Activated naive CD4-positive, alpha-beta T cell treated with anti-CD3 and anti-CD28 coated beads, Interleukin-2, amount 10 ng/mL, durations not matched to agents 7 days and 5 days (primary cell): ENCODE measurements at regions not wholly inside any gene's neighbourhood (a gene's known extent, or its start where the extent isn't known, plus 50 kb on each side); places are given as distances from the start of the nearest gene placed in this dataset.

Source experiments
- CTCF ChIA-PET: fragments of 350-600 bp; sonication (Branson Sonifier 250); formaldehyde crosslinking; loops from one replicate; lab custom pipeline; 2021; ENCODE audit warnings: antibody characterized with exemption; lab: Charles Lee
- DNase-seq: peaks from one replicate; pipeline ENCODE4 v3.0.0-alpha.2; 2020
- H3K27ac Mint-ChIP-seq: one replicate; pipeline ENCODE4 v1.8.0; 2021; ENCODE audit warnings: mild to moderate bottlenecking, moderate library complexity, mixed read lengths
- H3K27me3 Mint-ChIP-seq: one replicate; pipeline ENCODE4 v1.8.0; 2021; ENCODE audit warnings: mild to moderate bottlenecking, mixed read lengths
- H3K36me3 Mint-ChIP-seq: one replicate; pipeline ENCODE4 v1.8.0; 2021; ENCODE audit warnings: mixed read lengths
- H3K4me1 Mint-ChIP-seq: one replicate; pipeline ENCODE4 v1.8.0; 2021; ENCODE audit warnings: mixed read lengths
- H3K4me3 Mint-ChIP-seq: one replicate; pipeline ENCODE4 v1.8.0; 2021; ENCODE audit warnings: mild to moderate bottlenecking, moderate library complexity, mixed read lengths
- H3K9me3 Mint-ChIP-seq: one replicate; pipeline ENCODE4 v1.8.0; 2021; ENCODE audit warnings: mixed read lengths

DNA sequence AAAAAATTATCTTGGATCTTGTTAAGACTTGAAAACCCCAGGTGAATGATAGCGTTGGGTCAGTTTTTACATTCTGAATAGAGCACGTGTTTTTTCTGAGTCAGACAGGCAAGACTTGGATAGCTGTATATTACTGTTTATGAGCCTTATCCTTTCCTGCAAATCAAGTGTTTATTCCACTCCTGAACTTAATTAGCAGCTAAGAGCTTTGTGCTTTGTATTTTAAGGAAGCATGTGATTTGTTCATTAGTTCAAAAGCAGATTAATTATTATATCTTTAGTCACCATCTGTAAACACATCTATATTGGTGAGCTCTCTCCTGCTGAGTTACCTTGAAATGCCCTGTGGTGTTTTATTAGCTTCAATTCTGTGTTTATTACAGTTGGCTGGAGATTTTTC lies 98.6 kb upstream of the PRPS1L1 start:
- H3K27ac Mint-ChIP-seq, result no peak overlapping the region
- CTCF ChIA-PET, result no interaction called here
- H3K4me3 Mint-ChIP-seq, result no peak overlapping the region
- H3K27me3 Mint-ChIP-seq, result no peaks in the 10 kb centered on the region
- DNase-seq, result no peak
- H3K9me3 Mint-ChIP-seq, result no peaks in the 10 kb centered on the region
- no peaks in the 10 kb centered on the region for H3K36me3 Mint-ChIP-seq
- no peaks in the 10 kb centered on the region for H3K4me1 Mint-ChIP-seq

DNA sequence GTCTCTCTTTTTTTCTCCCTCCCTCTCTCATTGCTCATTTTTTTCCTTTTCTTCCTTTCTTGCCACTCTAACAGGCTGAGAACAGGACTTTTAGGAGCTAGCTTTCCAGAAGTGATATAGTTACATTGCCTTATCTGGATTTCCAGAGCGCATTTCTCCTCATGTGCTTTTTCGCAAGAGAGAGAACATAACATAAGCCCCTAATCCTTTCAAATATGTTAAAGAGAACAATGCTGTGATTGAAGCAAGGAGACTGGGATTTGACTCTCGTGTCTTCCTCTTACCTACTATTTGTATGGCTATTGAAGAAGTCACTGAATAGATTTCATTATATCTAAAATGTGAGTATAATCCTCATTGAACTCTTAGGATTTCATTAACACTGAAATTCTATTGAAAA lies 101.2 kb upstream of the PRPS1L1 start:
- H3K4me3 Mint-ChIP-seq, result no peak overlapping the region
- CTCF ChIA-PET, result no interaction called here
- H3K36me3 Mint-ChIP-seq, result no peaks in the 10 kb centered on the region
- no peak overlapping the region for H3K27ac Mint-ChIP-seq
- no peaks in the 10 kb centered on the region for H3K27me3 Mint-ChIP-seq
- no peaks in the 10 kb centered on the region for H3K9me3 Mint-ChIP-seq
- DNase-seq, result no peak
- no peaks in the 10 kb centered on the region for H3K4me1 Mint-ChIP-seq

DNA sequence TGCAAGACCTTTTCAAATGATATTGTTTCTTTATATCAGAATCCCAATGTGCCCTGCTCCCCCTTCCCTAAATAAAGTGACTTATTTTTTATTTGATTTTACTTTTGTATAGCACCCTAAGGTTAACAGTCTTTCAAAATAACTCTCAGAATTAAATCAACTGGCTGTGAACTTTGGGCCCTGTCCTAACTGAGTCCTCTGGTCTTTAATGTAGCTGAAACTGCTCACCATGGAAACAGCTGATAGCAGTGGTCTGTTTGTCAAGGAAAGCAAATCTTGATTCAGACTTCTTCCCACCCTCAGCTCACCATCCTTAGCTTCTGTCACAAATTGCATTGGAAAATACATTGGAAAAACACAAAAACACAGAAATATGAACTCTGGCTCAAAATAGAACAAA lies 105.2 kb upstream of the PRPS1L1 start:
- Mint-ChIP-seq H3K4me3 (no peak overlapping the region), H3K27me3 (no peaks in the 10 kb centered on the region), H3K27ac (no peak overlapping the region), H3K9me3 (no peaks in the 10 kb centered on the region), H3K36me3 (no peaks in the 10 kb centered on the region), H3K4me1 (no peaks in the 10 kb centered on the region)
- DNase-seq, result no peak
- CTCF ChIA-PET, result interaction anchor here (0.7 kb wide), 1 partner anchor 347 kb away, joined by 3 read pairs; no protein-coding TSS in a partner anchor

DNA sequence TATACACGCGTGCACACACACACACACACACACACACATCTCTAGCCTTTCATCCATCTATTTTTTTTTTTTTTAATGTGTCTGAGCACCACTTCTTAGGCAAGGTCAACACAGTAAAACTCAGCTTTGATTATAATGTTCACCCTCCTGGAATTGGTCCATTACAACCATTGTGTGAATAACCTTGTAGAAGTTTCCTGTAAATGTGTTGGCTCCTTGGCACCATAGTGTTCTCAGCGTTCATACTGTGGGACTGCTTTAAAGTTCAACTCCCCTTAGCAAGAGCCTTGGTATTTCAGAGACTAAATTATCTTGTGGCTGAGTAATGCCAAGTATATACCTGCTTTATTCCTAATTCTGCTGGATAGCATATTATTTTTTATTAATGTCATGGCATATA lies 106.3 kb upstream of the PRPS1L1 start:
- Mint-ChIP-seq H3K27ac (no peak overlapping the region), H3K36me3 (no peaks in the 10 kb centered on the region), H3K27me3 (no peaks in the 10 kb centered on the region), H3K4me1 (no peaks in the 10 kb centered on the region), H3K4me3 (no peak overlapping the region), H3K9me3 (no peaks in the 10 kb centered on the region)
- no peak for DNase-seq
- CTCF ChIA-PET, result no interaction called here

DNA sequence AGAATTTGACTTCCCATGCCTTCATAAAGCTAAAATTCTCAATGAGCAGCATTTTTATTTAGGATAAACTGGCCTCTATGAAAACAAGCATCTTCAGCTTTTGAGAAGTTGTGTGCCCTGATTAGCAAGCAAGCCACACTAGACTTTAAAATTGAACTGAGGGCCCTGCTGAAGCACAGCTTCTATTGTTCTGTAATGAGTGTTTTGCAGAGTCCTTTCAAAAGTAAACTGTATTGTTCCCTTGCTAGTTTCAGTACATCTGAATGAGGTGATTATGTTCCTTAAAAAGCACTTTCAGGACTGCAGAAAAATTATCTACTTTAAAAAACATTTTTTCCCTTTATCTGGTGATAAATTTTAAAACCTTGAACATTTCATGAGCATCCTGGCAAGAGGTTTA lies 113.3 kb upstream of the PRPS1L1 start:
- CTCF ChIA-PET, result no interaction called here
- Mint-ChIP-seq H3K36me3 (no peaks in the 10 kb centered on the region), H3K4me1 (no peaks in the 10 kb centered on the region), H3K4me3 (no peak overlapping the region), H3K27me3 (peaks cover 6% of the 10 kb centered on the region), H3K27ac (no peak overlapping the region), H3K9me3 (no peaks in the 10 kb centered on the region)
- DNase-seq, result no peak

DNA sequence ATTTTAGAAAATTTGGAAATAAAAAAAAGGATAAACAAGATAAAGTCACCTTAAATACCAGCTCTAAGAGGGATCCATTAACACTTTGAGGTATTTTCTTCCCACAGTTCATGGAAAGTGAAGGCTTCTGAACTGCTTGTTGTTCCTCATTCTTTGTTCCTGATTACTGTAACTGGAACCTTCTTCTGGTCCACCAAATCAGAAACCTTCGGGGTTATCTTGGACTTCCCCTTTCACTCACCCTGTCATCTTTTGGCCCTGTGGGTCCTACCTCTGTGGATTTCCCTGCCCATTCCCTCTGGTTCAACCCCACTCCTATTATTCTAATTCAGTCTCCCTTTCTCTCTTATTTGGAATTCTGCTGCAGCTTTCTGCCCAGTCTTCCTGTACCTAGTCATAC lies 116.5 kb upstream of the PRPS1L1 start:
- no peaks in the 10 kb centered on the region for H3K9me3 Mint-ChIP-seq
- DNase-seq, result no peak
- no peak overlapping the region for H3K4me3 Mint-ChIP-seq
- peaks cover 6% of the 10 kb centered on the region for H3K27me3 Mint-ChIP-seq
- no peaks in the 10 kb centered on the region for H3K4me1 Mint-ChIP-seq
- CTCF ChIA-PET, result no interaction called here
- H3K36me3 Mint-ChIP-seq, result no peaks in the 10 kb centered on the region
- H3K27ac Mint-ChIP-seq, result no peak overlapping the region

DNA sequence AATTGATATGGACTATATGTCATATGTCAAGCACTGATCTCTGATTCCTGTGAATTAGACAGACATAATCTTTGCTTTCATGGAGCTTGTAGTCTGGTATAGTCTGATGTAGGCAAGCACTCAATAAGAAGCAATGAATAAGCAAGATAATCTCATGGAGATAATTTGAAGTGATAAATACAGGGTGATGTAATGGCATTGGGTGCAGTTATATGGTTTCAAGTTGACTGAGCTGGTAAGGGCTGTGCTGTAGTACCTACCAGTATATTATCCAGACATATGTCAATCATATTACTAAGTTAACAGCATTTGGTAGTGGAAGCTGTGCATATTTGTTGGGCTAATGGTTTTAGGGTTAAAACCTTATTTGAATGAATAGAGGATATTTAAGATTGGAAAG lies 117.5 kb upstream of the PRPS1L1 start:
- Mint-ChIP-seq H3K9me3 (no peaks in the 10 kb centered on the region), H3K36me3 (no peaks in the 10 kb centered on the region), H3K4me1 (no peaks in the 10 kb centered on the region), H3K27ac (no peak overlapping the region), H3K4me3 (no peak overlapping the region), H3K27me3 (peaks cover 6% of the 10 kb centered on the region)
- no peak for DNase-seq
- CTCF ChIA-PET, result no interaction called here

DNA sequence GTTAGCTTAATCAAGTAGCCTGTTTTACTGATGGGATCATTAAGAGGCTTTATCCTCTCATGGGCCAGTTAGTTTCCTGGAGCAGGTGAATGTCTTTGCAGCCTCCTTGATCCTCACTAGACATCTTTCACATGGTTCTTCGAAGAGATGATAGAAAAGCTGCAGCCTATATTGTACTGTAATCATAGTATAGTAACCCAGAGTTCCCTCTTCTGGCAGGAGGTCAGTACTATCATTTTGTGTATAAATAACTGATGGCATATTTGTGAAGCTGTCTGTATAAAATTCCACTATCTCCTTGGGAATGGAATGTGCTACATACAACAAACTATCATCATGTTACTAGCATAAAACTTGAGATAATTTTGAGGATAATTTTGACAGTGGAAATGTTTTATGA lies 123.8 kb upstream of the PRPS1L1 start:
- Mint-ChIP-seq H3K27ac (no peak overlapping the region), H3K9me3 (no peaks in the 10 kb centered on the region), H3K4me1 (no peaks in the 10 kb centered on the region), H3K36me3 (no peaks in the 10 kb centered on the region), H3K4me3 (no peak overlapping the region), H3K27me3 (no peaks in the 10 kb centered on the region)
- no peak for DNase-seq
- CTCF ChIA-PET, result interaction anchor here (1.8 kb wide), 1 partner anchor 381 kb away, joined by 6 read pairs; no protein-coding TSS in a partner anchor

DNA sequence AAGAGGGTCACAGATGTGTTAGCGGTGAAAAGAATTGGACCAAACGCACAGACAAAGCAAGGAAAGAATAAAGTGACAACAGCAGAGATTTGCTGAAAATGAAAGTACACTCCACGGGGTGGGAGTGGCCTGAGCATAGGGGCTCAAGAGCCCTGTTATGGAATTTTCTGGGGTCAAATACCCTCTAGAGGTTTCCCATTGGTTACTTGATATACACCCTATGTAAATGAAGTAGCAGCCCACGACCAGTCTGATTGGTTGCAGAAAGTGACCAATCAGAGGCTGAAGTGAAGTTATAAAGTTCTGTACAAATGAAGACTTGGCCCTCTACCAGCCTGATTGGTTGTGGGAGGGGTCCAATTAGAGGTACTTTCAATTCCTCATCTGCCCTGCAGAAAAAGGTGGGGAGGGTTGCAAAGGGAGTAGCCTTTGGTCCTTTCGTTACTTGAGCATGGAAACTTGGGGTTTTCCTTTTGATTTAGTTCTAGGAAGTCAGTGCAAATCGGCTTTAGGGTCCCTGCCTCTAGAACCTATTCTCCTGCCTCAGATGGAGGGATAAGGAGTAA lies 125.6 kb upstream of the PRPS1L1 start:
- CTCF ChIA-PET, result no interaction called here
- Mint-ChIP-seq H3K27me3 (no peaks in the 10 kb centered on the region), H3K9me3 (no peaks in the 10 kb centered on the region), H3K27ac (no peak overlapping the region), H3K4me1 (no peaks in the 10 kb centered on the region), H3K4me3 (no peak overlapping the region), H3K36me3 (no peaks in the 10 kb centered on the region)
- no peak for DNase-seq

DNA sequence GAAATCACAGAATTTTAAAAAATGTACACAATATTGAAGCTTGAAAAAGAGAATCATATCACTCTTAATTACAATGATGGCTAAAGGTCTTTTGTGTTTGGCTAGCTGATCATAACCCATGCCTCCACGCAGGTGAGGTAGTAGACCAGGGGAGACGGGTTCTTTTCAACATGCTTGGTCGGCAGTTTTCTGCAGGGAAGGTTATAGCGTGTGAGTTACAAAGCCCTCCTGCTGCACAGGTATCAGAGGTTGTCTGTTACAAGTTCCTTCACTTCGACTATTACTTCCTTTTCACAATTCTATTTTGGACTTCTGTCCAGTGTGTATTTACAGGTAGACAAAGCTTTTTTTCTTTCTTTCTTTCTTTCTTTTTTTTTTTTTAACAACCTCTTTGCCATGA lies 127.1 kb upstream of the PRPS1L1 start:
- Mint-ChIP-seq H3K4me3 (no peak overlapping the region), H3K36me3 (no peaks in the 10 kb centered on the region), H3K9me3 (no peaks in the 10 kb centered on the region), H3K27me3 (no peaks in the 10 kb centered on the region), H3K27ac (no peak overlapping the region), H3K4me1 (no peaks in the 10 kb centered on the region)
- no peak for DNase-seq
- CTCF ChIA-PET, result no interaction called here

DNA sequence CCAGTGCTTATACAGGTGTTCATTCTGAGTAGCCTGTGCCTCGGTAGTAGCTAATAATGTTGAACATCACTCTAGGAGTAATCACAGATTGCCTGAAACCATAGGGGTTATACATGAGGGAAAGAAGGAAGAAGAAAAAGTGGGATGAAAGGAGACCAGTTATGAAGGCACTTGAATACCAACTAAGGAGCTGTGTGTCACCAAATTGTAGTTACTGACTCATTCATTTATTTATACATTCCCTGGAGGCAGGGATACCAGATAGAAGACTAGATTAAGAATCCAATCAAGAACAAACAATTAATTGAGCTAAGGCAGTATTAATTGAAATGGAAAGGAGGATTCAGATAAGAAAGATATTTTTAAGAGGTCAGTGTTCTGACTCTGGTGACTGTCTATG lies 129.6 kb upstream of the PRPS1L1 start:
- Mint-ChIP-seq H3K4me1 (no peaks in the 10 kb centered on the region), H3K27ac (no peak overlapping the region), H3K27me3 (no peaks in the 10 kb centered on the region), H3K4me3 (no peak overlapping the region), H3K36me3 (no peaks in the 10 kb centered on the region), H3K9me3 (no peaks in the 10 kb centered on the region)
- CTCF ChIA-PET, result no interaction called here
- DNase-seq, result no peak

DNA sequence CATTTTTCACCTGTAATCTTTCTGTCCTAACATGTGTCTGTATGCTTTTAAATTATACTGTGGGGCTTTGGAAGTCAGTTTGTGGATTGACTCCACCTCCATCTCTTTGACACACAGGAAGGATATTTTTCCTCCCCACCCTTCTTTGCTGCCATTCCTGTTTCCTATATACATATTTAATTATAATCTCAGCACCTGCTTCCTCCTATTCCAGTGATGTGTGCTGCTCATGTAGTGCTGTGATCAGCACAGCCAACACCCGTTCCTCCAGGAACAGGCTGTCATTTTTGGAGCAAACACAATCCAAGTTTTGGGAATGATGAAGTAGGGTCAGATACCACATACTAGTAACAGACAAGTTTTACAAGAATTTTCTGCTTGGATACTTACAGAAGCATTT lies 135.0 kb upstream of the PRPS1L1 start:
- CTCF ChIA-PET, result no interaction called here

DNA sequence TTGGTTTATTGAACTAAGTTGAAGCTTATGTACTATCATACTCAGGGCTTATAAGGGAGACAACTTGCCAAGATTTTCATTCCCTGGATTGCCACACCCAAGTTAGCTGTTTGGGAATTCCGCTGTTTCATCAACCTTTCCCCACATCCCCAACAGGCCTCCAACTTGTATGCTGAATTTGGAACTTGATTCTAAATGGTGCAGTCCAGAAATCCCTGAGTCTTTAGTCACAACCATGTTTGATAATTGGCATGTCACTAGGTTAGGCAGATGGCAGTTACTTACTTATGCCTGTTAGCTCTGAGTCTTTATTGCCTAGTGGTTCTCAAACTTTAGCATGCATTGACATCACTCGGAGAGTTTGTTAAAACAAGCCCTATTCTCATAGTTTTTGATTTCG lies 135.4 kb upstream of the PRPS1L1 start:
- H3K27me3 Mint-ChIP-seq, result no peaks in the 10 kb centered on the region
- CTCF ChIA-PET, result no interaction called here
- no peak for DNase-seq
- H3K4me1 Mint-ChIP-seq, result no peaks in the 10 kb centered on the region
- no peaks in the 10 kb centered on the region for H3K36me3 Mint-ChIP-seq
- no peak overlapping the region for H3K4me3 Mint-ChIP-seq
- H3K27ac Mint-ChIP-seq, result no peak overlapping the region
- no peaks in the 10 kb centered on the region for H3K9me3 Mint-ChIP-seq

More for the DNA sequence above, 135.0 kb upstream of the PRPS1L1 start:
- no peak overlapping the region for H3K27ac Mint-ChIP-seq
- no peaks in the 10 kb centered on the region for H3K4me1 Mint-ChIP-seq
- no peak overlapping the region for H3K4me3 Mint-ChIP-seq
- no peak for DNase-seq
- H3K36me3 Mint-ChIP-seq, result no peaks in the 10 kb centered on the region
- H3K9me3 Mint-ChIP-seq, result no peaks in the 10 kb centered on the region
- no peaks in the 10 kb centered on the region for H3K27me3 Mint-ChIP-seq

DNA sequence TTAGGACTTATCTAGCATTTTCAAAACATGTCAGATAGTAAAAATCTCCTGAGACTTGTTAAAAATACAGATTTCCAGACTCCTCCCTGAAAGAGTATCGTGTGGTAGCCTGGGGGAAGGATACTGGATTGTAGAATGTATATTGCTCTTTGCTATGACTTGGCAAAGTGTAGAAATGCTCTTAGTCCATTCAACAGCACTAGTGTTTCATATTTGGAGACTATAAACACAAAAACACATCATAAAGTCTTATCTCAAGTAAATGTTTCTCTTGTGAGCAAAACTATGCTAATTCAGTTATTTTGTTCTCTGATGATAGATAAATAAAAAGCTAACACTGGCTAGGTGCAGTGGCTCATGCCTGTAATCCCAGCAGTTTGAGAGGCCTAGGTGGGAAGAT lies 137.5 kb upstream of the PRPS1L1 start:
- H3K27ac Mint-ChIP-seq, result no peak overlapping the region
- H3K36me3 Mint-ChIP-seq, result no peaks in the 10 kb centered on the region
- no peak for DNase-seq
- H3K4me1 Mint-ChIP-seq, result no peaks in the 10 kb centered on the region
- H3K27me3 Mint-ChIP-seq, result no peaks in the 10 kb centered on the region
- CTCF ChIA-PET, result no interaction called here
- no peak overlapping the region for H3K4me3 Mint-ChIP-seq
- H3K9me3 Mint-ChIP-seq, result no peaks in the 10 kb centered on the region

DNA sequence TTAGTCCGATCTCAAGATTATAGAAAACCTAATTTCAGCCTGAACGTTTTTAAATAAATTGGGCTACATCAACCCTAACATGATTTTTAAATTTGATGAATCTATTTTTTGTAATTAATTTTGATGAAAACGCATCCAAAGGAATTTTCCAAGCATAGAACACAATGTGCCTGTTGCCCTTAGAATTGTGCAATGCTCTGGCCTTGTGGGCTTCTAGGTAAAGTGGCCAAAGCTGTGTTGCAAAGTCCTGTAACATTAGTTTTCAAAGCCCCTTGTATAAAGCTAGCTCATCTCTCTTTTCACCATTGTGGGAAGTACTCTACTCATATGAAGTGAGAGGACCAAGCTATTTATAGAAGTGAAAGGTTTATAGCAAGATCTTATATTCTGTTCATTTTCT lies 138.4 kb upstream of the PRPS1L1 start:
- Mint-ChIP-seq H3K4me3 (no peak overlapping the region), H3K4me1 (no peaks in the 10 kb centered on the region), H3K36me3 (no peaks in the 10 kb centered on the region), H3K27me3 (no peaks in the 10 kb centered on the region), H3K9me3 (no peaks in the 10 kb centered on the region), H3K27ac (no peak overlapping the region)
- DNase-seq, result no peak
- CTCF ChIA-PET, result interaction anchor here (0.9 to 1.0 kb wide), 2 partner anchors 155 to 396 kb away, joined by 4 read pairs; no protein-coding TSS in a partner anchor

DNA sequence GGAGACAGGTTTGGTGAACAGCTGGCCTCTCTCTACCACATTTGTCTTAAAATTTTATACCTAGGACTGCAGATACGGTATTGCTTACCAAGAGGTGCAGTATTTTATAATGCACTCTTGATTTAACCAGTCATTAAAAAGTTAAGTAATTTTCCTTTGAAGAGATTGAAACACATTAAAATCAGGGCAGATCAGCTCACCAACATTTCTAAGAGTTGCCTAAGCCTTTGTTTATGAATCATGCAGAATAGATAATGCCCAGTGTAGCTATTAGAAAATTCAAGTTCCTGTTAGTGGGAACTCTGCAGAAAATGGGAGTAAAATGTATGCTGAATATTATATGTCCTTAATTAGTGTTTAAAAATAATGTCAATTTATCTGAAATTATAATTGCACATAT lies 140.2 kb upstream of the PRPS1L1 start:
- H3K9me3 Mint-ChIP-seq, result no peaks in the 10 kb centered on the region
- H3K27me3 Mint-ChIP-seq, result no peaks in the 10 kb centered on the region
- H3K4me3 Mint-ChIP-seq, result no peak overlapping the region
- no peak overlapping the region for H3K27ac Mint-ChIP-seq
- CTCF ChIA-PET, result no interaction called here
- H3K36me3 Mint-ChIP-seq, result no peaks in the 10 kb centered on the region
- no peak for DNase-seq
- no peaks in the 10 kb centered on the region for H3K4me1 Mint-ChIP-seq
